GM23338 (cell line): ENCODE measurements at regions not wholly inside any gene's neighbourhood (a gene's known extent, or its start where the extent isn't known, plus 50 kb on each side); places are given as distances from the start of the nearest gene placed in this dataset.

Experiments
- ATAC-seq: fragments of 200-7000 bp; cut with Tn5 transposase; 3 replicates; pipeline ENCODE4 v1.9.1; 2020
- DNase-seq: peaks from one replicate; pipeline ENCODE4 v3.0.0-alpha.2; 2015; ENCODE audit warnings: low spot score
- H2AFZ ChIP-seq: fragments of 200-600 bp; sonication (generic); 2 replicates; pipeline ENCODE4 v1.8.0; 2016; ENCODE audit warnings: antibody characterized with exemption, mild to moderate bottlenecking, moderate library complexity
- H3F3A ChIP-seq: fragments of 200-600 bp; sonication (generic); replicated peaks from 2 replicates; pipeline ENCODE4 v1.8.0; 2017; ENCODE audit warnings: antibody characterized with exemption, mixed run types, low read depth
- H3K27ac ChIP-seq: fragments of 200-600 bp; sonication (generic); 2 replicates; pipeline ENCODE4 v1.6.1; 2016; ENCODE audit warnings: low read depth
- H3K27me3 ChIP-seq: fragments of 200-600 bp; sonication (generic); 2 replicates; pipeline ENCODE4 v1.8.0; 2016; ENCODE audit warnings: mild to moderate bottlenecking, mixed run types, moderate library complexity; ENCODE audit not compliant: insufficient read depth
- H3K36me3 ChIP-seq: fragments of 200-600 bp; sonication (generic); 2 replicates; pipeline ENCODE4 v1.8.0; 2016; ENCODE audit warnings: mild to moderate bottlenecking; ENCODE audit not compliant: insufficient read depth
- H3K4me1 ChIP-seq: fragments of 200-600 bp; sonication (generic); 2 replicates; pipeline ENCODE4 v1.8.0; 2016; ENCODE audit warnings: mild to moderate bottlenecking, moderate library complexity; ENCODE audit not compliant: insufficient read depth
- H3K4me2 ChIP-seq: fragments of 200-600 bp; sonication (generic); 2 replicates; pipeline ENCODE4 v1.7.1; 2017; ENCODE audit warnings: mixed run types
- H3K4me3 ChIP-seq: fragments of 200-600 bp; sonication (generic); 2 replicates; pipeline ENCODE4 v1.6.1; 2016; ENCODE audit warnings: mixed run types
- H3K79me2 ChIP-seq: fragments of 200-600 bp; sonication (generic); replicated peaks from 2 replicates; pipeline ENCODE4 v1.8.0; 2017; ENCODE audit warnings: mild to moderate bottlenecking; ENCODE audit not compliant: insufficient read depth
- H3K9me2 ChIP-seq: fragments of 200-600 bp; sonication (generic); 2 replicates; pipeline ENCODE4 v1.8.0; 2017; ENCODE audit not compliant: insufficient read depth
- H4K20me1 ChIP-seq: fragments of 200-600 bp; sonication (generic); replicated peaks from 2 replicates; pipeline ENCODE4 v1.8.0; 2017; ENCODE audit warnings: mild to moderate bottlenecking; ENCODE audit not compliant: insufficient read depth
- H3K27ac Mint-ChIP-seq: 2 replicates; pipeline ENCODE4 v1.8.0; 2020; ENCODE audit warnings: inconsistent platforms, mild to moderate bottlenecking, moderate library complexity, mixed read lengths
- H3K27me3 Mint-ChIP-seq: 3 replicates; pipeline ENCODE4 v1.8.0; 2022; ENCODE audit warnings: low read depth, mild to moderate bottlenecking, moderate library complexity, mixed read lengths, inconsistent platforms; ENCODE audit not compliant: insufficient read depth, poor library complexity
- H3K36me3 Mint-ChIP-seq: 3 replicates; pipeline ENCODE4 v1.8.0; 2021; ENCODE audit warnings: low read depth, mild to moderate bottlenecking, inconsistent platforms, moderate library complexity, mixed read lengths
- H3K4me1 Mint-ChIP-seq: 3 replicates; pipeline ENCODE4 v1.8.0; 2020; ENCODE audit warnings: mild to moderate bottlenecking, inconsistent platforms, mixed read lengths
- H3K4me3 Mint-ChIP-seq: 3 replicates; pipeline ENCODE4 v1.8.0; 2021; ENCODE audit warnings: moderate library complexity, mild to moderate bottlenecking, inconsistent platforms, mixed read lengths
- H3K9me3 Mint-ChIP-seq: 3 replicates; pipeline ENCODE4 v1.8.0; 2020; ENCODE audit warnings: moderate library complexity, mild to moderate bottlenecking, inconsistent platforms, mixed read lengths
- CREB1 ChIP-seq: fragments of 250-450 bp; sonication (Bioruptor Pico); IDR thresholded peaks from 2 replicates; pipeline ENCODE4 v1.5.0; 2020; ENCODE audit warnings: low read depth, mild to moderate bottlenecking, moderate library complexity
- EZH2 ChIP-seq: fragments of 200-600 bp; sonication (generic); IDR thresholded peaks from one replicate; pipeline ENCODE4 v1.8.0; 2017; ENCODE audit warnings: antibody characterized with exemption, mild to moderate bottlenecking, low read depth; ENCODE audit not compliant: unreplicated experiment
- EZH2phosphoT487 ChIP-seq: fragments of 200-600 bp; sonication (generic); IDR thresholded peaks from one replicate; pipeline ENCODE4 v1.8.1; 2018; ENCODE audit warnings: antibody characterized with exemption; ENCODE audit not compliant: unreplicated experiment
- JUNB ChIP-seq: IDR thresholded peaks from one replicate; pipeline ENCODE4 v1.6.1; 2016; ENCODE audit warnings: antibody characterized with exemption; ENCODE audit not compliant: unreplicated experiment
- NANOG ChIP-seq: IDR thresholded peaks from 2 replicates; pipeline ENCODE4 v1.6.1; 2016; ENCODE audit warnings: antibody characterized with exemption, borderline replicate concordance
- POLR2AphosphoS5 ChIP-seq: IDR thresholded peaks from 2 replicates; pipeline ENCODE4 v1.6.1; 2016; ENCODE audit warnings: antibody characterized with exemption, low read depth
- STAT1 ChIP-seq: IDR thresholded peaks from one replicate; pipeline ENCODE4 v1.6.1; 2016; ENCODE audit warnings: antibody characterized with exemption; ENCODE audit not compliant: unreplicated experiment
- ZNF114 ChIP-seq: fragments of 250-450 bp; sonication (Bioruptor Pico); IDR thresholded peaks from 2 replicates; pipeline ENCODE4 v1.5.0; 2020; ENCODE audit warnings: mild to moderate bottlenecking, moderate library complexity
- ZNF331 ChIP-seq: fragments of 250-450 bp; sonication (Bioruptor Pico); IDR thresholded peaks from 2 replicates; pipeline ENCODE4 v1.5.0; 2020; ENCODE audit warnings: low read depth, mild to moderate bottlenecking, moderate library complexity
- TF ChIP-seq, protein P1 (sequence below): IDR thresholded peaks from 2 replicates; pipeline ENCODE4 v1.6.1; 2016; ENCODE audit warnings: antibody characterized with exemption
- TF ChIP-seq, protein P2 (sequence below): IDR thresholded peaks from one replicate; pipeline ENCODE4 v1.6.1; 2018; ENCODE audit warnings: antibody characterized with exemption; ENCODE audit not compliant: unreplicated experiment

DNA sequence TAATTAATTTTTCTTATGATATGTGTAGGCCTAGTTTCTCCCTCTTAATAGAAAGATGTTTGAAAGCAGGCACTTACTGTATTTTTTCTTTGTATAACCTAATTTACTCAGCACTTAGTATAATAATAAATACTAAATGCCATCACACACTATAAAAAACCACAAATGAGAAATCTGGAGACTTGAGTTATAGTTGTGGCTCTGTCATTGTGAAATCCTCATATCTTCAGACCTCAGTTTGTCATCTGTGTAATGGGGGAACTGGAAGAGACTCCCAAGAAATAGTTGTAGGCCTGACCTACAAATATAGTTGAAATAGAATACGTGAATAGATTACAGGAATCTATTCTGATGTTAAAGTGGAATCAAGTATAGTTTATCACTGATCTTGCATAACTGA, 287.6 kb upstream of the DPH6 start:
- no peak for ATAC-seq
- no peak for DNase-seq
- no peak for TF ChIP-seq ZNF331 (CRISPR knock-in tag)
- no peak for TF ChIP-seq JUNB
- TF ChIP-seq, protein P1, sequence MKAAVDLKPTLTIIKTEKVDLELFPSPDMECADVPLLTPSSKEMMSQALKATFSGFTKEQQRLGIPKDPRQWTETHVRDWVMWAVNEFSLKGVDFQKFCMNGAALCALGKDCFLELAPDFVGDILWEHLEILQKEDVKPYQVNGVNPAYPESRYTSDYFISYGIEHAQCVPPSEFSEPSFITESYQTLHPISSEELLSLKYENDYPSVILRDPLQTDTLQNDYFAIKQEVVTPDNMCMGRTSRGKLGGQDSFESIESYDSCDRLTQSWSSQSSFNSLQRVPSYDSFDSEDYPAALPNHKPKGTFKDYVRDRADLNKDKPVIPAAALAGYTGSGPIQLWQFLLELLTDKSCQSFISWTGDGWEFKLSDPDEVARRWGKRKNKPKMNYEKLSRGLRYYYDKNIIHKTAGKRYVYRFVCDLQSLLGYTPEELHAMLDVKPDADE = no peak

DNA sequence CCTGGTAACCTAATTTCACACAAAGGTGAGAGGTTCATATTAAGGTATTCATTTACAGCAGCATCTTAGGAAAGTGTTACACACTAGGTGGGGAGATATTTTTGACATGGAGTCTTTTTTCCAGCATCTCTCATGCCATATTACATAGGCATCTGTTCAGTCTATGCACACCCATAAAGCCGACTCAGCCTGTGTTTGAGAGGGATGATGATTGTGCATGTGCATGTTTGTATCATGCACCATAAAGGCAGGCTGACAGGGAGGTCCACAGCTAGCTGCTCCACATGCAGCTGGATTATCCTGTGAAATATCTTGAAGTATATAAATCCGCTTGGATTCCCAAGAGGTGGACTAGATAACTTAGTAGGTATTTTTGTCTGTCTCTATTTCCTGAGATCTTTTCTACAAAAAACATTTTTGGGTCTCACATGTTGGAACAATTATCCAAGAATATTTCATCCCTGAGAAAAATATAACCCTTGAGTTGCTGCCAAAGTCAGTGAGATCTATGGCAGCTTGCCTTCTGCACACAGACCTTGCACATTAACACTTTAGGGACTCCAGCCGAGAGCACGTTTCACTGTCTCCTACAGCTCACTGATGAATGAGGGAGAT, 288.4 kb upstream of the DPH6 start:
- no peak overlapping the region for H3K4me3 Mint-ChIP-seq
- H3K36me3 Mint-ChIP-seq = no peaks in the 10 kb centered on the region
- no peak for ATAC-seq
- no peaks in the 10 kb centered on the region for H4K20me1 ChIP-seq
- no peak overlapping the region for H3K27ac Mint-ChIP-seq
- peaks cover 16% of the 10 kb centered on the region; the same call in 1 of the 2 replicates for H3K9me2 ChIP-seq
- H3K4me1 Mint-ChIP-seq = peaks cover 12% of the 10 kb centered on the region
- H3K9me3 Mint-ChIP-seq = no peaks in the 10 kb centered on the region
- H3K79me2 ChIP-seq = no peaks in the 10 kb centered on the region
- peaks cover 5% of the 10 kb centered on the region for H3K27me3 Mint-ChIP-seq
- H2AFZ ChIP-seq = peak overlapping the region; percentile 41; the same call in 1 of the 2 replicates
- no peaks in the 10 kb centered on the region for H3F3A ChIP-seq
- H3K4me3 ChIP-seq = no peak overlapping the region
- H3K4me2 ChIP-seq = no peak overlapping the region; the same call in 1 of the 2 replicates
- H3K27ac ChIP-seq = no peak overlapping the region
- no peaks in the 10 kb centered on the region for H3K27me3 ChIP-seq
- DNase-seq = no peak
- H3K36me3 ChIP-seq = no peaks in the 10 kb centered on the region
- peaks cover 3% of the 10 kb centered on the region; the same call in 1 of the 2 replicates for H3K4me1 ChIP-seq
- TF ChIP-seq, protein P2, sequence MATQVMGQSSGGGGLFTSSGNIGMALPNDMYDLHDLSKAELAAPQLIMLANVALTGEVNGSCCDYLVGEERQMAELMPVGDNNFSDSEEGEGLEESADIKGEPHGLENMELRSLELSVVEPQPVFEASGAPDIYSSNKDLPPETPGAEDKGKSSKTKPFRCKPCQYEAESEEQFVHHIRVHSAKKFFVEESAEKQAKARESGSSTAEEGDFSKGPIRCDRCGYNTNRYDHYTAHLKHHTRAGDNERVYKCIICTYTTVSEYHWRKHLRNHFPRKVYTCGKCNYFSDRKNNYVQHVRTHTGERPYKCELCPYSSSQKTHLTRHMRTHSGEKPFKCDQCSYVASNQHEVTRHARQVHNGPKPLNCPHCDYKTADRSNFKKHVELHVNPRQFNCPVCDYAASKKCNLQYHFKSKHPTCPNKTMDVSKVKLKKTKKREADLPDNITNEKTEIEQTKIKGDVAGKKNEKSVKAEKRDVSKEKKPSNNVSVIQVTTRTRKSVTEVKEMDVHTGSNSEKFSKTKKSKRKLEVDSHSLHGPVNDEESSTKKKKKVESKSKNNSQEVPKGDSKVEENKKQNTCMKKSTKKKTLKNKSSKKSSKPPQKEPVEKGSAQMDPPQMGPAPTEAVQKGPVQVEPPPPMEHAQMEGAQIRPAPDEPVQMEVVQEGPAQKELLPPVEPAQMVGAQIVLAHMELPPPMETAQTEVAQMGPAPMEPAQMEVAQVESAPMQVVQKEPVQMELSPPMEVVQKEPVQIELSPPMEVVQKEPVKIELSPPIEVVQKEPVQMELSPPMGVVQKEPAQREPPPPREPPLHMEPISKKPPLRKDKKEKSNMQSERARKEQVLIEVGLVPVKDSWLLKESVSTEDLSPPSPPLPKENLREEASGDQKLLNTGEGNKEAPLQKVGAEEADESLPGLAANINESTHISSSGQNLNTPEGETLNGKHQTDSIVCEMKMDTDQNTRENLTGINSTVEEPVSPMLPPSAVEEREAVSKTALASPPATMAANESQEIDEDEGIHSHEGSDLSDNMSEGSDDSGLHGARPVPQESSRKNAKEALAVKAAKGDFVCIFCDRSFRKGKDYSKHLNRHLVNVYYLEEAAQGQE = no peak
- TF ChIP-seq EZH2phosphoT487 (no peak), EZH2 (no peak), CREB1 (CRISPR knock-in tag) (no peak), ZNF331 (CRISPR knock-in tag) (no peak), POLR2AphosphoS5 (no peak), ZNF114 (CRISPR knock-in tag) (no peak), NANOG (no peak), STAT1 (no peak)
- TF ChIP-seq, protein P1 = no peak

More for the DNA sequence above, 287.6 kb upstream of the DPH6 start:
- Histone ChIP-seq H4K20me1 (no peaks in the 10 kb centered on the region), H3K4me1 (no peaks in the 10 kb centered on the region), H3K79me2 (no peaks in the 10 kb centered on the region), H3K9me2 (peaks cover 16% of the 10 kb centered on the region; the same call in 1 of the 2 replicates), H3K27ac (no peak overlapping the region), H3K36me3 (no peaks in the 10 kb centered on the region), H3K27me3 (no peaks in the 10 kb centered on the region), H2AFZ (no peak overlapping the region), H3F3A (no peaks in the 10 kb centered on the region), H3K4me2 (no peak overlapping the region), H3K4me3 (no peak overlapping the region)
- Mint-ChIP-seq H3K36me3 (no peaks in the 10 kb centered on the region), H3K9me3 (no peaks in the 10 kb centered on the region), H3K4me1 (peaks cover 4% of the 10 kb centered on the region; the same call in 2 of the 3 replicates), H3K27me3 (peaks cover 2% of the 10 kb centered on the region), H3K27ac (no peak overlapping the region), H3K4me3 (no peak overlapping the region)
